ENCODE measurements at regions not wholly inside any gene's neighbourhood (a gene's known extent, or its start where the extent isn't known, plus 50 kb on each side); places are given as distances from the start of the nearest gene placed in this dataset.

DNA sequence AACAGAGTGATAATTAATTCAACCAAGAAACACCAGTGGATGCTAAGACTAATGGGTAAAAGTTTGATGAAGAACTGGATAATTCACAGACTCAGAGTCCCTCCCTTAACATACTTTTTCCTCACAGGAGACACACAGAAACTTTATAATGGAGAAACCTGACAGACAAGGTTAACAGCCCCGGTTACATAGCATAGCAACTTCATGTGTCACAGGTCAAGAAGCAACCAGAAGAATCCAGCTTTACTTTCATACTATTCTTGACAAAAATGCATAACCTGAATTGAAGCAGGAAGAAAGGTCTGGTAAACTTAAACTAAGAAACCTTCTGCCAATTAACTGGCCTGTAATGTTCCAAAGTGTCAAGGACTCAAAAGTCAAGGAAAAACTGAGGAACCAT, 375.9 kb downstream of the RNF144B start:
- TF ChIP-seq CTCF (IDR thresholded peaks at IDR 0.05; ENCODE audit: low read depth, low read length) (no peak), POLR2A (IDR thresholded peaks at IDR 0.05; ENCODE audit: extremely low read depth, insufficient read length) (no peak)
